ENCODE measurements at regions not wholly inside any gene's neighbourhood (a gene's known extent, or its start where the extent isn't known, plus 50 kb on each side); places are given as distances from the start of the nearest gene placed in this dataset.

DNA sequence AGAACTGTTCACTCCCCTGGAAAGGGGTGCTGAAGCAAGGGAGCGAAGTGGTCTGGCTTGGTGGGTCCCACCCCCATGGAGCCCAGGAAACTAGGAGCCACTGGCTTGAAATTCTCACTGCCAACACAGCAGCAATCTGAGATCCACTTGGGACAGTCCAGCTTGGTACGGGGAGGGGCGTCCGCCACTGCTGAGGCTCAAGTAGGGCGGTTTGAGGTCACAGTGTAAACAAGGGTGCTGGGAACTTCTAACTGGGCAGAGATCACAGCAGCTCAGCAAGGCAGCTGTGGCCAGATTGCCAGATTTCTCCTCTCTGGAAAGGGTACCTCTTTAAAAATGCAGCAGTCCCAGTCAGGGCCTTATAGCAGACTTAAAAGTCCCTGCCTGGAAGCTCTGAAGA lies 53.9 kb upstream of the GALNTL6 start:
- Histone ChIP-seq H3K27ac (no peak overlapping the region), H3K9ac (no peak overlapping the region), H3K4me1 (no peaks in the 10 kb centered on the region), H3K4me2 (ENCODE audit: low read length) (no peak overlapping the region), H3K4me3 (ENCODE audit: low read depth, low read length) (no peak overlapping the region), H3K27me3 (ENCODE audit: control insufficient read depth, insufficient read depth, low read length) (no peaks in the 10 kb centered on the region), H3K9me3 (ENCODE audit: control insufficient read depth, low read length) (no peaks in the 10 kb centered on the region), H3K79me2 (no peaks in the 10 kb centered on the region), H2AFZ (no peak overlapping the region), H3K36me3 (ENCODE audit: control insufficient read depth, insufficient read depth, low read length) (no peaks in the 10 kb centered on the region)
- TF ChIP-seq, protein P1, sequence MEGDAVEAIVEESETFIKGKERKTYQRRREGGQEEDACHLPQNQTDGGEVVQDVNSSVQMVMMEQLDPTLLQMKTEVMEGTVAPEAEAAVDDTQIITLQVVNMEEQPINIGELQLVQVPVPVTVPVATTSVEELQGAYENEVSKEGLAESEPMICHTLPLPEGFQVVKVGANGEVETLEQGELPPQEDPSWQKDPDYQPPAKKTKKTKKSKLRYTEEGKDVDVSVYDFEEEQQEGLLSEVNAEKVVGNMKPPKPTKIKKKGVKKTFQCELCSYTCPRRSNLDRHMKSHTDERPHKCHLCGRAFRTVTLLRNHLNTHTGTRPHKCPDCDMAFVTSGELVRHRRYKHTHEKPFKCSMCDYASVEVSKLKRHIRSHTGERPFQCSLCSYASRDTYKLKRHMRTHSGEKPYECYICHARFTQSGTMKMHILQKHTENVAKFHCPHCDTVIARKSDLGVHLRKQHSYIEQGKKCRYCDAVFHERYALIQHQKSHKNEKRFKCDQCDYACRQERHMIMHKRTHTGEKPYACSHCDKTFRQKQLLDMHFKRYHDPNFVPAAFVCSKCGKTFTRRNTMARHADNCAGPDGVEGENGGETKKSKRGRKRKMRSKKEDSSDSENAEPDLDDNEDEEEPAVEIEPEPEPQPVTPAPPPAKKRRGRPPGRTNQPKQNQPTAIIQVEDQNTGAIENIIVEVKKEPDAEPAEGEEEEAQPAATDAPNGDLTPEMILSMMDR (IDR thresholded peaks at IDR 0.05), result no peak

DNA sequence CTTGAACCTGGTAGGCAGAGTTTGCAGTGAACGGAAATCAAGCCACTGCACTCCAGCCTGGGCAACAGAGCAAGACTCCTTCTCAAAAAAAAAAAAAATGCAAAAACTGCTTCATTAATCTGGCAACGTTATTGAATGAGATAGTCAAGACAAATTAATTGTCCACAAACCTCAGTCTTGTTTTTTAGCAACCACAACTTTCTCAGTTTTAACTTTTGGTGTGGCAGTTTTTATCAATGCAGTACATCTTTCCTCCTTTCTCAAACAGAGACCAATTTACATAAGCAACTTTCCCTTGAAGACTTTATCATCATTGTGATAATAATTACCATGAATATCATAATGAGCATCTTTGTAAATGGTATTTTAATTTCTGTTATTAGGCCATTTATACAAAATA lies 61.7 kb upstream of the GALNTL6 start:
- Histone ChIP-seq H3K27ac (no peak overlapping the region), H3K4me3 (ENCODE audit: low read depth, low read length) (no peak overlapping the region), H3K79me2 (no peaks in the 10 kb centered on the region), H2AFZ (no peak overlapping the region), H3K27me3 (ENCODE audit: control insufficient read depth, insufficient read depth, low read length) (no peaks in the 10 kb centered on the region), H3K4me2 (ENCODE audit: low read length) (no peak overlapping the region), H3K9me3 (ENCODE audit: control insufficient read depth, low read length) (no peaks in the 10 kb centered on the region), H3K9ac (no peak overlapping the region), H3K36me3 (ENCODE audit: control insufficient read depth, insufficient read depth, low read length) (no peaks in the 10 kb centered on the region), H3K4me1 (no peaks in the 10 kb centered on the region)
- TF ChIP-seq, protein P1 (IDR thresholded peaks at IDR 0.05), result no peak

DNA sequence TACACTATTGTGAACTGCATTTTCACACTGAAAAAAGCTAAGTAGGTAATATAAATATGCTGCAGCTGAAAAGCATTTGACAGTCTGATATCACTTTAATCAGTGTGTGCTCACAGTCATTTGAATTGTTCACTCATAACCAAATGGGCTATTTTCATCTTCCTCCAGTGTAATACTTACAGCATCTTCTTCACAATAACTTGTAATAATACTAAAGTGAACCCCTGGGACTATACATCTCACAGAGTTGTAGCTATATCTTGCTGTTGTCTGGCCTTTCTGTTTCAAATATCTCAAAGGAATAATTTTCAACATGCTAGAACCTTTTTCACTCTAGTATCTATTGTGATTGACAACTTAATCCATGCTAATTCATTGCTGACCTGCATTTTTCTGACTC lies 66.8 kb upstream of the GALNTL6 start:
- Histone ChIP-seq H3K27ac (no peak overlapping the region), H2AFZ (no peak overlapping the region), H3K4me2 (ENCODE audit: low read length) (no peak overlapping the region), H3K4me3 (ENCODE audit: low read depth, low read length) (no peak overlapping the region), H3K9me3 (ENCODE audit: control insufficient read depth, low read length) (no peaks in the 10 kb centered on the region), H3K27me3 (ENCODE audit: control insufficient read depth, insufficient read depth, low read length) (no peaks in the 10 kb centered on the region), H3K36me3 (ENCODE audit: control insufficient read depth, insufficient read depth, low read length) (no peaks in the 10 kb centered on the region), H3K9ac (no peak overlapping the region), H3K79me2 (no peaks in the 10 kb centered on the region), H3K4me1 (no peaks in the 10 kb centered on the region)
- TF ChIP-seq, protein P1 (IDR thresholded peaks at IDR 0.05), result no peak

DNA sequence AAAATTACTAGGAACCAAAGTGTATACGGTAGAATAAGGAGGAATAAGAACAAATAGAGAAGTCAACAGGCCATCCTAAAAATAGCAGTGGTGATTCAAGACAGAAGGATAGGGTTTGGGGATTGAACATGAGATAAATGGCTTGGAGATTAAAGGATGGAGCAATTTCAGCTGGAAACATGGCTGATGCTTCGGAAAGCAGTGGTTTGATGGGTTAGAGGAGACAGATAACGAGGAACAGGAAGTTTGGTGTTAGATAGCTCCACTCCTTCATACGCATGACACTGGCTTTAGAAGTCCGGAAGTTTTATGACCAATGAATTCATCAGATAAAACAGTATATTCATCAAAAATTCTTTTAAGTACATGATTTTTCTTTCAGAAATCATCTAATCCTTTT lies 70.8 kb upstream of the GALNTL6 start:
- Histone ChIP-seq H3K9me3 (ENCODE audit: control insufficient read depth, low read length) (no peaks in the 10 kb centered on the region), H3K79me2 (no peaks in the 10 kb centered on the region), H3K36me3 (ENCODE audit: control insufficient read depth, insufficient read depth, low read length) (no peaks in the 10 kb centered on the region), H2AFZ (no peak overlapping the region), H3K4me1 (no peaks in the 10 kb centered on the region), H3K4me2 (ENCODE audit: low read length) (no peak overlapping the region), H3K27ac (no peak overlapping the region), H3K9ac (no peak overlapping the region), H3K4me3 (ENCODE audit: low read depth, low read length) (no peak overlapping the region), H3K27me3 (ENCODE audit: control insufficient read depth, insufficient read depth, low read length) (no peaks in the 10 kb centered on the region)
- TF ChIP-seq, protein P1 (IDR thresholded peaks at IDR 0.05), result no peak

DNA sequence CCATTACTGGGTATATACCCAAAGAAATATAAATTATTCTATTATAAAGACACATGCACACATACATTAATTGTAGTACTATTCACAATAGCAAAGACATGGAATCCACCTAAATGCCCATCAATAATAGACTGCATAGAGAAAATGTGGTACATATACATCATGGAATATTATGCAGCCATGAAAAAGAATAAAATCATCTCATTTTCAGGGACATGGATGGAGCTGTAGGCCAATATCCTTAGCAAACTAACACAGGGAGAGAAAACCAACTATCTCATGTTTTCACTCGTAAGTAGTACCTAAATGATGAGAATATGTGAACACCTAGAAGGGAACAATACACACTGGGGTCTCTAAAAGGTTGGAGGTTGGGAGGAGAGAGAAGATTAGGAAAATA lies 86.0 kb upstream of the GALNTL6 start:
- Histone ChIP-seq H3K4me3 (ENCODE audit: low read depth, low read length) (no peak overlapping the region), H3K9me3 (ENCODE audit: control insufficient read depth, low read length) (no peaks in the 10 kb centered on the region), H3K4me2 (ENCODE audit: low read length) (no peak overlapping the region), H3K9ac (no peak overlapping the region), H3K27ac (no peak overlapping the region), H3K36me3 (ENCODE audit: control insufficient read depth, insufficient read depth, low read length) (no peaks in the 10 kb centered on the region), H3K4me1 (no peaks in the 10 kb centered on the region), H2AFZ (no peak overlapping the region), H3K79me2 (no peaks in the 10 kb centered on the region), H3K27me3 (ENCODE audit: control insufficient read depth, insufficient read depth, low read length) (no peaks in the 10 kb centered on the region)
- TF ChIP-seq, protein P1 (IDR thresholded peaks at IDR 0.05), result no peak

Measured in parathyroid adenoma (tissue), 2 donors.